Brain microvascular endothelial cell (primary cell): ENCODE measurements at regions not wholly inside any gene's neighbourhood (a gene's known extent, or its start where the extent isn't known, plus 50 kb on each side); places are given as distances from the start of the nearest gene placed in this dataset.

ENCODE experiments used
- DNase-seq: peaks from one replicate; pipeline ENCODE4 v3.0.0-alpha.2; 2020
- H3K27ac ChIP-seq: fragments of 250-450 bp; sonication (Bioruptor Pico); 2 replicates; pipeline ENCODE4 v1.5.1; 2020; ENCODE audit warnings: mild to moderate bottlenecking, moderate library complexity
- H3K27me3 ChIP-seq: fragments of 250-450 bp; sonication (Bioruptor Pico); replicated peaks from 2 replicates; pipeline ENCODE4 v1.5.1; 2020; ENCODE audit warnings: mild to moderate bottlenecking
- H3K36me3 ChIP-seq: fragments of 250-450 bp; sonication (Bioruptor Pico); replicated peaks from 2 replicates; pipeline ENCODE4 v1.5.1; 2020; ENCODE audit warnings: mild to moderate bottlenecking
- H3K4me3 ChIP-seq: 2 replicates; pipeline ENCODE4 v1.5.1; 2011; ENCODE audit warnings: low read depth, mild to moderate bottlenecking, control low read depth, low read length, moderate library complexity
- CTCF ChIP-seq: IDR thresholded peaks from 2 replicates; pipeline ENCODE4 v1.5.1; 2011; ENCODE audit warnings: low read depth, mild to moderate bottlenecking, moderate library complexity, low read length, control low read depth, inconsistent platforms; ENCODE audit errors: missing control alignments
- in situ Hi-C: cut with HindIII; loops from 2 replicates; pipeline ENCODE4 v1.10.0; 2017; ENCODE audit warnings: low sequenced_read_pairs, low pct_ligation_motif_present

- in situ Hi-C loops = no loop called here
- no peak for DNase-seq
- H3K27ac ChIP-seq = no peak overlapping the region
- no peaks in the 10 kb centered on the region for H3K36me3 ChIP-seq
- H3K27me3 ChIP-seq = no peaks in the 10 kb centered on the region
- no peak for TF ChIP-seq CTCF
- H3K4me3 ChIP-seq = no peak overlapping the region
These were observed 937.6 kb upstream of the EEF2KMT start for GRCh38 chr16:6035161-6035560.

DNA sequence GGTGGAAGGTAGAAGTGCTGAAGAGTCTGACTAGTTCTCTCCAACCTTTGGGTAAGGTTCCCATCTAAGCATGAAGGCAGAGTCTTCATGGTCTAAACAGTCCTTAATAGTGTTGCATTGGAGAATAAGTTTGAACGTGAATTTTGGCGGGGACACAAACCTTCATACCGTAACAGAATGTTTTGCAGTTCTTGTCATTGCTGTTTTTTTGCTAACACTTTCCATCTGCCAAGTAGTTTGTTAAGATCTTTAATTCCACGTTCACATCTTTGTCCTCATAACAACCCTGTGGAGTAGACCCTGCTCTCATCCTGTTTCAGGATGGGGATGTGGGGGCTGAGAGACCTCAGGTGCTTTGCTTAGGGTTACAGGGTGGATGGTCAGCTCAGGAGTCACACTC, 936.9 kb upstream of the EEF2KMT start:
- no peak for DNase-seq
- TF ChIP-seq CTCF = no peak
- no peaks in the 10 kb centered on the region for H3K27me3 ChIP-seq
- no peak overlapping the region for H3K27ac ChIP-seq
- no peak overlapping the region for H3K4me3 ChIP-seq
- H3K36me3 ChIP-seq = no peaks in the 10 kb centered on the region
- in situ Hi-C loops = no loop called here

- Histone ChIP-seq H3K36me3 (no peaks in the 10 kb centered on the region), H3K27ac (no peak overlapping the region), H3K27me3 (no peaks in the 10 kb centered on the region), H3K4me3 (no peak overlapping the region)
- no peak for TF ChIP-seq CTCF
- in situ Hi-C loops = no loop called here
- no peak for DNase-seq
These were observed 934.8 kb upstream of the EEF2KMT start for GRCh38 chr16:6032438-6032837.

DNA sequence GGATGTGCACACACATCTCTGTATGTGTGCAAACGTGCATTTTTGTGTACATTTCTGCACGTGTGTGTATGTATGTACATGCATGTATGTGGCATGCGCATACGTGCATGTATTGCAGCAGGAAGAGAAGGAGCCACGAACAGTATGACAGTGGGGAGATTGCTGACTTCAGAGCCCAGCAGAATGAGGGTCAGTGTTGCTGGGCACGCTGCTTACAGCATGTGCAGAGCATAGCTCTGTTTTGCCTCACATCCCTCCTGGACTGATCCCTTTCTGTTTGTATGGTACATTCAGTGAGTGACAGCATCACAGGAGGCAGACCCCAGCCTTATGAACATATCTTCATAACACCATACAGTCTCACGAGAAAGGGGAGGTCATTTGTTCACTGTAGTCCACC, 934.0 kb upstream of the EEF2KMT start:
- no peak for DNase-seq
- TF ChIP-seq CTCF = no peak
- Histone ChIP-seq H3K4me3 (no peak overlapping the region), H3K27ac (no peak overlapping the region), H3K27me3 (no peaks in the 10 kb centered on the region), H3K36me3 (no peaks in the 10 kb centered on the region)
- in situ Hi-C loops = no loop called here

- in situ Hi-C loops = no loop called here
- Histone ChIP-seq H3K36me3 (no peaks in the 10 kb centered on the region), H3K4me3 (no peak overlapping the region), H3K27ac (no peak overlapping the region), H3K27me3 (no peaks in the 10 kb centered on the region)
- DNase-seq = no peak
- TF ChIP-seq CTCF = no peak
These were observed 933.5 kb upstream of the EEF2KMT start for GRCh38 chr16:6031102-6031501.

- H3K36me3 ChIP-seq = no peaks in the 10 kb centered on the region
- no peak for DNase-seq
- no peak for TF ChIP-seq CTCF
- no peak overlapping the region for H3K27ac ChIP-seq
- no peak overlapping the region for H3K4me3 ChIP-seq
- in situ Hi-C loops = no loop called here
- H3K27me3 ChIP-seq = no peaks in the 10 kb centered on the region
These were observed 930.1 kb upstream of the EEF2KMT start for GRCh38 chr16:6027733-6028132.
